ENCODE measurements at regions not wholly inside any gene's neighbourhood (a gene's known extent, or its start where the extent isn't known, plus 50 kb on each side); places are given as distances from the start of the nearest gene placed in this dataset.

- no peak overlapping the region for H3K4me3 ChIP-seq (ENCODE audit: low read depth, low read length)
- no peaks in the 10 kb centered on the region for H3K79me1 ChIP-seq (ENCODE audit: low read length)
- H3K4me2 ChIP-seq (ENCODE audit: low read length): no peak overlapping the region
- H4K8ac ChIP-seq (ENCODE audit: low read depth, low read length): no peak overlapping the region
- no peak overlapping the region for H4K91ac ChIP-seq (ENCODE audit: low read depth, low read length)
- no CpG with 5 or more reads among the region's 5 CpGs for WGBS (ENCODE audit: extremely low coverage, insufficient coverage, insufficient read length)
- no peak overlapping the region for H3K14ac ChIP-seq (ENCODE audit: low read length)
- no peak for DNase-seq
- H4K12ac ChIP-seq (ENCODE audit: low read depth, low read length): no peak overlapping the region
- H2BK12ac ChIP-seq (ENCODE audit: low read length): no peak overlapping the region
- H3K27me3 ChIP-seq (ENCODE audit: insufficient read depth, low read length): no peaks in the 10 kb centered on the region
- H3K23ac ChIP-seq (ENCODE audit: low read length): no peak overlapping the region
- no peaks in the 10 kb centered on the region for H3K79me2 ChIP-seq (ENCODE audit: control insufficient read depth, insufficient read depth, low read length, poor library complexity)
- no peak overlapping the region for H2AFZ ChIP-seq (ENCODE audit: insufficient read depth, low read length, poor library complexity)
- H3K18ac ChIP-seq (ENCODE audit: low read length): no peak overlapping the region
- H3K4me1 ChIP-seq (ENCODE audit: control insufficient read depth in 1 of 2, insufficient read depth in 2 of 2, low read length in 2 of 2): no peaks in the 10 kb centered on the region
- H3K9ac ChIP-seq (ENCODE audit: low read length): no peak overlapping the region
- no peaks in the 10 kb centered on the region for H3K9me3 ChIP-seq (ENCODE audit: insufficient read depth, low read depth, low read length)
- H2AK5ac ChIP-seq (ENCODE audit: low read length): no peak overlapping the region
- H3K36me3 ChIP-seq (ENCODE audit: control insufficient read depth in 1 of 2, insufficient read depth in 2 of 2, low read length in 2 of 2): no peaks in the 10 kb centered on the region
- H3K4ac ChIP-seq (ENCODE audit: low read depth, low read length): no peak overlapping the region
- H2BK120ac ChIP-seq (ENCODE audit: insufficient read depth, low read length, poor library complexity): no peak overlapping the region
- no peak overlapping the region for H2BK5ac ChIP-seq (ENCODE audit: low read depth, low read length, poor library complexity)
- H3K27ac ChIP-seq (ENCODE audit: low read depth, low read length): no peak overlapping the region
Measured at GRCh38 chr15:95368191-95368590, 962.3 kb upstream of the NR2F2 start.

GRCh38 chr15:95368755-95369601, 961.5 kb upstream of the NR2F2 start:
- Histone ChIP-seq H2AK5ac (ENCODE audit: low read length) (no peak overlapping the region), H3K79me1 (ENCODE audit: low read length) (no peaks in the 10 kb centered on the region), H3K27ac (ENCODE audit: low read depth, low read length) (no peak overlapping the region), H4K8ac (ENCODE audit: low read depth, low read length) (no peak overlapping the region), H2BK120ac (ENCODE audit: insufficient read depth, low read length, poor library complexity) (no peak overlapping the region), H3K79me2 (ENCODE audit: control insufficient read depth, insufficient read depth, low read length, poor library complexity) (no peaks in the 10 kb centered on the region), H3K9me3 (ENCODE audit: insufficient read depth, low read depth, low read length) (no peaks in the 10 kb centered on the region), H4K12ac (ENCODE audit: low read depth, low read length) (no peak overlapping the region), H3K36me3 (ENCODE audit: control insufficient read depth in 1 of 2, insufficient read depth in 2 of 2, low read length in 2 of 2) (no peaks in the 10 kb centered on the region), H3K4me1 (ENCODE audit: control insufficient read depth in 1 of 2, insufficient read depth in 2 of 2, low read length in 2 of 2) (no peaks in the 10 kb centered on the region), H3K27me3 (ENCODE audit: insufficient read depth, low read length) (no peaks in the 10 kb centered on the region), H2BK5ac (ENCODE audit: low read depth, low read length, poor library complexity) (no peak overlapping the region), H2AFZ (ENCODE audit: insufficient read depth, low read length, poor library complexity) (no peak overlapping the region), H3K4me3 (ENCODE audit: low read depth, low read length) (no peak overlapping the region), H3K18ac (ENCODE audit: low read length) (no peak overlapping the region), H3K23ac (ENCODE audit: low read length) (no peak overlapping the region), H3K9ac (ENCODE audit: low read length) (no peak overlapping the region), H3K4ac (ENCODE audit: low read depth, low read length) (no peak overlapping the region), H3K4me2 (ENCODE audit: low read length) (no peak overlapping the region), H2BK12ac (ENCODE audit: low read length) (no peak overlapping the region), H4K91ac (ENCODE audit: low read depth, low read length) (no peak overlapping the region), H3K14ac (ENCODE audit: low read length) (no peak overlapping the region)
- no peak for DNase-seq
- WGBS (ENCODE audit: extremely low coverage, insufficient coverage, insufficient read length): no CpG with 5 or more reads among the region's 7 CpGs

GRCh38 chr15:95370291-95370690, 960.2 kb upstream of the NR2F2 start:
- WGBS (ENCODE audit: extremely low coverage, insufficient coverage, insufficient read length): no CpG with 5 or more reads among the region's 2 CpGs
- Histone ChIP-seq H3K27ac (ENCODE audit: low read depth, low read length) (no peak overlapping the region), H3K79me2 (ENCODE audit: control insufficient read depth, insufficient read depth, low read length, poor library complexity) (no peaks in the 10 kb centered on the region), H3K14ac (ENCODE audit: low read length) (no peak overlapping the region), H2BK5ac (ENCODE audit: low read depth, low read length, poor library complexity) (no peak overlapping the region), H2BK120ac (ENCODE audit: insufficient read depth, low read length, poor library complexity) (no peak overlapping the region), H3K23ac (ENCODE audit: low read length) (no peak overlapping the region), H3K36me3 (ENCODE audit: control insufficient read depth in 1 of 2, insufficient read depth in 2 of 2, low read length in 2 of 2) (no peaks in the 10 kb centered on the region), H4K91ac (ENCODE audit: low read depth, low read length) (no peak overlapping the region), H2BK12ac (ENCODE audit: low read length) (no peak overlapping the region), H3K4me1 (ENCODE audit: control insufficient read depth in 1 of 2, insufficient read depth in 2 of 2, low read length in 2 of 2) (no peaks in the 10 kb centered on the region), H3K18ac (ENCODE audit: low read length) (no peak overlapping the region), H3K4me3 (ENCODE audit: low read depth, low read length) (no peak overlapping the region), H4K8ac (ENCODE audit: low read depth, low read length) (no peak overlapping the region), H3K4me2 (ENCODE audit: low read length) (no peak overlapping the region), H3K4ac (ENCODE audit: low read depth, low read length) (no peak overlapping the region), H3K9ac (ENCODE audit: low read length) (no peak overlapping the region), H4K12ac (ENCODE audit: low read depth, low read length) (no peak overlapping the region), H2AFZ (ENCODE audit: insufficient read depth, low read length, poor library complexity) (no peak overlapping the region), H3K79me1 (ENCODE audit: low read length) (no peaks in the 10 kb centered on the region), H2AK5ac (ENCODE audit: low read length) (no peak overlapping the region), H3K9me3 (ENCODE audit: insufficient read depth, low read depth, low read length) (no peaks in the 10 kb centered on the region), H3K27me3 (ENCODE audit: insufficient read depth, low read length) (no peaks in the 10 kb centered on the region)
- DNase-seq: no peak

- DNase-seq: no peak
- H3K27ac ChIP-seq (ENCODE audit: low read depth, low read length): no peak overlapping the region
- H3K9me3 ChIP-seq (ENCODE audit: insufficient read depth, low read depth, low read length): no peaks in the 10 kb centered on the region
- H3K18ac ChIP-seq (ENCODE audit: low read length): no peak overlapping the region
- H4K91ac ChIP-seq (ENCODE audit: low read depth, low read length): no peak overlapping the region
- H3K4me2 ChIP-seq (ENCODE audit: low read length): no peak overlapping the region
- no peaks in the 10 kb centered on the region for H3K36me3 ChIP-seq (ENCODE audit: control insufficient read depth in 1 of 2, insufficient read depth in 2 of 2, low read length in 2 of 2)
- H3K27me3 ChIP-seq (ENCODE audit: insufficient read depth, low read length): no peaks in the 10 kb centered on the region
- H3K4me1 ChIP-seq (ENCODE audit: control insufficient read depth in 1 of 2, insufficient read depth in 2 of 2, low read length in 2 of 2): no peaks in the 10 kb centered on the region
- no peak overlapping the region for H3K4me3 ChIP-seq (ENCODE audit: low read depth, low read length)
- WGBS (ENCODE audit: extremely low coverage, insufficient coverage, insufficient read length): no CpG with 5 or more reads among the region's 2 CpGs
- no peak overlapping the region for H4K12ac ChIP-seq (ENCODE audit: low read depth, low read length)
- H3K79me2 ChIP-seq (ENCODE audit: control insufficient read depth, insufficient read depth, low read length, poor library complexity): no peaks in the 10 kb centered on the region
- H2BK120ac ChIP-seq (ENCODE audit: insufficient read depth, low read length, poor library complexity): no peak overlapping the region
- H3K14ac ChIP-seq (ENCODE audit: low read length): no peak overlapping the region
- H2BK12ac ChIP-seq (ENCODE audit: low read length): no peak overlapping the region
- H2AK5ac ChIP-seq (ENCODE audit: low read length): no peak overlapping the region
- H3K23ac ChIP-seq (ENCODE audit: low read length): no peak overlapping the region
- no peak overlapping the region for H3K9ac ChIP-seq (ENCODE audit: low read length)
- no peaks in the 10 kb centered on the region for H3K79me1 ChIP-seq (ENCODE audit: low read length)
- H3K4ac ChIP-seq (ENCODE audit: low read depth, low read length): no peak overlapping the region
- no peak overlapping the region for H2AFZ ChIP-seq (ENCODE audit: insufficient read depth, low read length, poor library complexity)
- no peak overlapping the region for H2BK5ac ChIP-seq (ENCODE audit: low read depth, low read length, poor library complexity)
- no peak overlapping the region for H4K8ac ChIP-seq (ENCODE audit: low read depth, low read length)
Measured at GRCh38 chr15:95371664-95372063, 958.8 kb upstream of the NR2F2 start.

Data from trophoblast cell (in vitro differentiated cells and primary cell).